HUES6 (cell line): ENCODE measurements at regions not wholly inside any gene's neighbourhood (a gene's known extent, or its start where the extent isn't known, plus 50 kb on each side); places are given as distances from the start of the nearest gene placed in this dataset.
"Not testable (repeated sequence)": the region's sequence is repeated elsewhere in the genome, so short reads cannot be mapped to it uniquely, and the experiment has no call there.

Experiments
- H3K27ac ChIP-seq: 2 replicates; pipeline ENCODE4 v1.7.0; 2013; ENCODE audit warnings: low read depth, mild to moderate bottlenecking, low read length, inconsistent platforms
- H3K27me3 ChIP-seq: 2 replicates; pipeline ENCODE4 v1.6.1; 2013; ENCODE audit warnings: low read length; ENCODE audit not compliant: control insufficient read depth, insufficient read depth
- H3K36me3 ChIP-seq: 2 replicates; pipeline ENCODE4 v1.6.1; 2013; ENCODE audit warnings: low read length; ENCODE audit not compliant: control insufficient read depth, insufficient read depth
- H3K4me1 ChIP-seq: 2 replicates; pipeline ENCODE4 v1.6.1; 2013; ENCODE audit warnings: low read length; ENCODE audit not compliant: control insufficient read depth, insufficient read depth
- H3K4me3 ChIP-seq: 2 replicates; pipeline ENCODE4 v1.5.1; 2013; ENCODE audit warnings: low read depth, low read length
- H3K9ac ChIP-seq: one replicate; pipeline ENCODE4 v1.6.1; 2013; ENCODE audit warnings: mild to moderate bottlenecking, low read length
- H3K9me3 ChIP-seq: 2 replicates; pipeline ENCODE4 v1.6.1; 2013; ENCODE audit warnings: low read depth, low read length; ENCODE audit not compliant: control insufficient read depth, insufficient read depth

- Histone ChIP-seq H3K9ac (no peak overlapping the region), H3K4me1 (no peaks in the 10 kb centered on the region), H3K27me3 (no peaks in the 10 kb centered on the region), H3K27ac (no peak overlapping the region), H3K4me3 (no peak overlapping the region), H3K9me3 (peaks cover 11% of the 10 kb centered on the region; the same call in 1 of the 2 replicates), H3K36me3 (no peaks in the 10 kb centered on the region)
These were observed 462.9 kb upstream of the ZMIZ1 start for GRCh38 chr10:78605800-78606350.

GRCh38 chr10:78606766-78607165, 462.0 kb upstream of the ZMIZ1 start:
- not testable (repeated sequence) for H3K9ac ChIP-seq, H3K27me3 ChIP-seq, H3K4me1 ChIP-seq, H3K36me3 ChIP-seq, H3K4me3 ChIP-seq, H3K27ac ChIP-seq
- H3K9me3 ChIP-seq, result peaks cover 13% of the 10 kb centered on the region; the same call in 1 of the 2 replicates

DNA sequence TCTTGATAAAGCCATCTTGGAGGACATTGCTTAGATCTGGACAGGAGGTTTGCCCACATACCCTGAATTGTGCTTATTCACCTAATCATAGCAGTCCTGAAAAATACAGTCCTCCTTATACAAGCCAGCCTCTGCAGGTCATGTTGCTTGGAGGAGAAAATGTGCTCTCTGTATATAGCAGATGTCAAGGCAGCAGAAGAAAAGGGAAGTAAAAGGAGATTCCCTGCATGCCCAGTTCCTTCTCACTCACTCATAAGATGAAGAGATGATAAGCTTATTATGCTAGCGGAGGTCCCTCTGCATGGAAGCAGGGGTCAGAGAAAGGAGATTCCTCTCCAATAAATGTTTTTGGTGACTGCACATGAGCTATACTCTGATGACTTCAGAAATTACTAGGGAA, 458.8 kb upstream of the ZMIZ1 start:
- H3K36me3 ChIP-seq, result no peaks in the 10 kb centered on the region
- H3K4me1 ChIP-seq, result no peaks in the 10 kb centered on the region
- H3K9ac ChIP-seq, result no peak overlapping the region
- H3K9me3 ChIP-seq, result peaks cover 13% of the 10 kb centered on the region; the same call in 1 of the 2 replicates
- H3K4me3 ChIP-seq, result no peak overlapping the region
- H3K27me3 ChIP-seq, result no peaks in the 10 kb centered on the region; the same call in 1 of the 2 replicates
- H3K27ac ChIP-seq, result no peak overlapping the region

DNA sequence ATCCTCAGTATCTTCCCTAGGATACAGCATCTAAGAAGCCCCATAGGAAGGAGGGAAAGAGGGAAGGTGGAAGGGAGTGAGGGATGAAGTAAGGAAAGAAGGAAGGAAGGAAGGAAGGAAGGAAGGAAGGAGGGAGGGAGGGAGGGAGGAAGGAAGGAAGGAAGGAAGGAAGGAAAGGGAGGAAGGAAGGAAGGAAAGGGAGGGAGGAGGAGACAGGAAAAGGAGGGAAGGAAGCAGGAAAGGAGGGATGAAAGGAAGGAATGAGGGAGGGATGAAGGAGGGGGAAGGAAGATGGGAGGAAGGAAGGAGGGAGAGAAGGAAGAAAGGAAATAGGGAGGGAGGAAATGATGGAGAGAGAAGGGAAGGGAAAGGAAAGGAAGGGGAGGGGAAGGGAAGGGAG, 455.6 kb upstream of the ZMIZ1 start:
- H3K9ac ChIP-seq, result no peak overlapping the region
- peaks cover 13% of the 10 kb centered on the region; the same call in 1 of the 2 replicates for H3K9me3 ChIP-seq
- H3K4me3 ChIP-seq, result no peak overlapping the region
- H3K27me3 ChIP-seq, result no peaks in the 10 kb centered on the region; the same call in 1 of the 2 replicates
- no peaks in the 10 kb centered on the region for H3K36me3 ChIP-seq
- no peaks in the 10 kb centered on the region for H3K4me1 ChIP-seq
- no peak overlapping the region for H3K27ac ChIP-seq

DNA sequence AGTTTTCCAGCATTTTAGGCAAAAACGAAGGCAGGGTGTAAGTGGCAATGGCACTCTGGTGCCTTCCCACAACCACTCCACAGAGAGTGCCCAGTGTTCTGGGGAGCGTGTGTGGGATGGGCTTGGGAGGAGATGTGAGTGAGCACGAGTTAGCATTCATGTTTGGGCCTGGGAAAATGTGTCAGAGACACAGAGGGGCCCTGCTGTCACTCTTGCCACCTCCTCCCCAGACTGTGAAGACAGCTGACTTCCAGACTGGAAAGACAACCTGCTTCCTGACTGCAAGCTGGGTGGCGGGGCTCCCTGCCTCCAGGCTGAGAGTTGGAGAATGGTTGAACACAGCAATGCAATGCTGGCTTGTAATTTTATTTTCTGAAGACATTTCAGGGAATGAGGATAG, 454.5 kb upstream of the ZMIZ1 start:
- Histone ChIP-seq H3K4me1 (no peaks in the 10 kb centered on the region), H3K4me3 (no peak overlapping the region), H3K9ac (no peak overlapping the region), H3K27me3 (no peaks in the 10 kb centered on the region; the same call in 1 of the 2 replicates), H3K36me3 (no peaks in the 10 kb centered on the region), H3K9me3 (peaks cover 8% of the 10 kb centered on the region; the same call in 1 of the 2 replicates), H3K27ac (no peak overlapping the region)

DNA sequence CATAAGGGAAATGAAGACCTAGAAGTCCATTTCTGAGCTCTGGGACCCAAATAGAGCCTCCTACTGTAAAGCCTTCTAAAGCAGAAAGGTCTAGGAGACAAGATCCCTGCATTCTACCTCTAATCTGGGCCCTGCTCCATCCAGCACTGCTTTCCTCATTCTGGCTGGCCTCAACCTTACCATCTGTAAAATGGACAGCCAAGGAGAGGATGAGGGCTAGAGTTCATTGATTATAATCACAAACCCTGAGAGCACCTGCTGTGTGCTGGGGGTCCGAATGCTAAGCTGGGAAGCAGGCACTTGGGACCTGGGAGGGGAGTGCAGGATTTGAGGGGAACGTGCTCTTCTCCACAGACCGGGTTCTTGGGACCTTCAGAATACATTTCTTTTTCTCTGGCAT, 454.0 kb upstream of the ZMIZ1 start:
- Histone ChIP-seq H3K4me1 (no peaks in the 10 kb centered on the region), H3K9me3 (peaks cover 6% of the 10 kb centered on the region; the same call in 1 of the 2 replicates), H3K27me3 (no peaks in the 10 kb centered on the region; the same call in 1 of the 2 replicates), H3K36me3 (no peaks in the 10 kb centered on the region), H3K4me3 (no peak overlapping the region), H3K27ac (no peak overlapping the region), H3K9ac (no peak overlapping the region)

- H3K27me3 ChIP-seq, result no peaks in the 10 kb centered on the region; the same call in 1 of the 2 replicates
- H3K9ac ChIP-seq, result no peak overlapping the region
- H3K4me1 ChIP-seq, result no peaks in the 10 kb centered on the region
- no peaks in the 10 kb centered on the region for H3K9me3 ChIP-seq
- no peak overlapping the region for H3K4me3 ChIP-seq
- no peak overlapping the region for H3K27ac ChIP-seq
- no peaks in the 10 kb centered on the region for H3K36me3 ChIP-seq
These were observed 452.6 kb upstream of the ZMIZ1 start for GRCh38 chr10:78616125-78616695.

- Histone ChIP-seq H3K27ac (no peak overlapping the region), H3K9me3 (no peaks in the 10 kb centered on the region), H3K27me3 (no peaks in the 10 kb centered on the region; the same call in 1 of the 2 replicates), H3K4me1 (no peaks in the 10 kb centered on the region), H3K4me3 (no peak overlapping the region), H3K36me3 (no peaks in the 10 kb centered on the region), H3K9ac (no peak overlapping the region)
These were observed 451.7 kb upstream of the ZMIZ1 start for GRCh38 chr10:78617115-78617514.

GRCh38 chr10:78617631-78618030, 451.1 kb upstream of the ZMIZ1 start:
- no peak overlapping the region for H3K9ac ChIP-seq
- H3K4me3 ChIP-seq, result no peak overlapping the region
- no peaks in the 10 kb centered on the region for H3K36me3 ChIP-seq
- no peak overlapping the region for H3K27ac ChIP-seq
- H3K4me1 ChIP-seq, result no peaks in the 10 kb centered on the region
- H3K27me3 ChIP-seq, result no peaks in the 10 kb centered on the region
- H3K9me3 ChIP-seq, result no peaks in the 10 kb centered on the region

- Histone ChIP-seq H3K9me3 (no peaks in the 10 kb centered on the region), H3K4me1 (0 out of 2 replicates have a peak, but pooled peaks cover under 1% of the 10 kb centered on the region), H3K36me3 (no peaks in the 10 kb centered on the region), H3K27ac (no peak overlapping the region), H3K4me3 (no peak overlapping the region), H3K27me3 (no peaks in the 10 kb centered on the region), H3K9ac (no peak overlapping the region)
These were observed 450.7 kb upstream of the ZMIZ1 start for GRCh38 chr10:78618050-78618449.

- Histone ChIP-seq H3K9ac (no peak overlapping the region), H3K4me3 (no peak overlapping the region), H3K27ac (no peak overlapping the region), H3K36me3 (no peaks in the 10 kb centered on the region), H3K27me3 (no peaks in the 10 kb centered on the region), H3K4me1 (peaks cover 11% of the 10 kb centered on the region), H3K9me3 (no peaks in the 10 kb centered on the region)
These were observed 449.5 kb upstream of the ZMIZ1 start for GRCh38 chr10:78619115-78619851.
